ENCODE measurements at regions not wholly inside any gene's neighbourhood (a gene's known extent, or its start where the extent isn't known, plus 50 kb on each side); places are given as distances from the start of the nearest gene placed in this dataset.

DNA sequence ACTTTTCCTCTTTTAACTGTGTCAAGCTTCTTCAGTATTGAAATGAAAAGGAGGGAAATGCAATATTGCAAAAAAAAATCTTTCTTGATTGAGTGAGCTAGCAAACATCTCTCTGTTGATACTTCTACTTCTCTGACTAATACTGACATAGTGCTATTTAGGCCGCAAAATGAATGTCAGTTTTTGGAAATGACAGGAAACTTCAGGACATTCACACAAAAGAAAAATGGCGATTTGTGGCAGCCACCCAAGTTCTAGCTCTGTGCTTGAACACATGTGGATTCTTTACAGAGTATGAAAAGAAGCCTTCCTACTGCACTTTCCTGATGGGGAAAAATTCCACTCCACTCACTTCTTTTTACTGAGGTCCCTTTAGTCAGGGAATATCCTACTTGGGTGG lies 486.8 kb upstream of the ALCAM start:
- no peak overlapping the region for H3K4me3 ChIP-seq (replicated peaks; ENCODE audit: insufficient read depth, low read length)
- TF ChIP-seq REST (IDR thresholded peaks at IDR 0.05; ENCODE audit: insufficient replicate concordance, low read depth) (no peak), CTCF (IDR thresholded peaks at IDR 0.05; ENCODE audit: insufficient read depth, low read length) (no peak), POLR2AphosphoS5 (IDR thresholded peaks at IDR 0.05; ENCODE audit: low read depth) (no peak), SPI1 (IDR thresholded peaks at IDR 0.05; ENCODE audit: borderline replicate concordance, low read depth) (no peak), GABPA (IDR thresholded peaks at IDR 0.05; ENCODE audit: low read depth) (no peak)
- H3K27ac ChIP-seq (replicated peaks) = no peak overlapping the region
- no peaks in the 10 kb centered on the region for H3K27me3 ChIP-seq (ENCODE audit: insufficient read depth, poor library complexity, severe bottlenecking)
- DNase-seq (ENCODE audit: low read depth in 1 of 2, low spot score in 1 of 2) = no peak

DNA sequence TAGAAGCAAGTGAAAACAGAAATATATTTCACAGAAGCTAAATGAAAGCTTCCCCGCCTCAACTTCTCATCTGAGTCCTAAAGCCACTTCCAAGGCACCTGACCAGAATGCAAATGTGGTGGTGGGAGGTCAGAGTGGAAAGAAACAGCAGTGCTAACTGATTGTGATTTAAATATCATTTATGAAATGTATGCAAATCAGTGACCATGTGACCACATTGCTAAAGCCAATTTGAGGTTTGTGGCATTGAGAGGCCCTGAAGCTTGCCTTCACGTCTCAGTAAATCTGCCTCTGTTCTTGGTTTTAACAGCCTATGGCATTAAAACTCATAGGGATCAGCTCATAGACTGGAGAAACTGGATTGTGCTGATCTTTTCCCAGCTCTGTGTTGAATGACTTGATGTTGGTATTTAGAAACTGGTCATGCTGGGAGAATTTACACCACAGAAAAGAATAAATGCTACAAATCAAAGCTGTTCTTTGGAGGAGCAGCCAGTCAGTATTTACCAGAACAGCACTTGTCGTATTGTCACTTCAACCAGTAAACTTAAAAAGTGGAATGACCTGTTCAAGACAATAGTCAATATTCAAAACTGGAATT lies 481.4 kb upstream of the ALCAM start:
- Histone ChIP-seq H3K4me3 (replicated peaks; ENCODE audit: insufficient read depth, low read length) (no peak overlapping the region), H3K27ac (replicated peaks) (no peak overlapping the region), H3K27me3 (ENCODE audit: insufficient read depth, poor library complexity, severe bottlenecking) (no peaks in the 10 kb centered on the region)
- TF ChIP-seq POLR2AphosphoS5 (IDR thresholded peaks at IDR 0.05; ENCODE audit: low read depth) = no peak
- no peak for DNase-seq (ENCODE audit: low read depth in 1 of 2, low spot score in 1 of 2)

DNA sequence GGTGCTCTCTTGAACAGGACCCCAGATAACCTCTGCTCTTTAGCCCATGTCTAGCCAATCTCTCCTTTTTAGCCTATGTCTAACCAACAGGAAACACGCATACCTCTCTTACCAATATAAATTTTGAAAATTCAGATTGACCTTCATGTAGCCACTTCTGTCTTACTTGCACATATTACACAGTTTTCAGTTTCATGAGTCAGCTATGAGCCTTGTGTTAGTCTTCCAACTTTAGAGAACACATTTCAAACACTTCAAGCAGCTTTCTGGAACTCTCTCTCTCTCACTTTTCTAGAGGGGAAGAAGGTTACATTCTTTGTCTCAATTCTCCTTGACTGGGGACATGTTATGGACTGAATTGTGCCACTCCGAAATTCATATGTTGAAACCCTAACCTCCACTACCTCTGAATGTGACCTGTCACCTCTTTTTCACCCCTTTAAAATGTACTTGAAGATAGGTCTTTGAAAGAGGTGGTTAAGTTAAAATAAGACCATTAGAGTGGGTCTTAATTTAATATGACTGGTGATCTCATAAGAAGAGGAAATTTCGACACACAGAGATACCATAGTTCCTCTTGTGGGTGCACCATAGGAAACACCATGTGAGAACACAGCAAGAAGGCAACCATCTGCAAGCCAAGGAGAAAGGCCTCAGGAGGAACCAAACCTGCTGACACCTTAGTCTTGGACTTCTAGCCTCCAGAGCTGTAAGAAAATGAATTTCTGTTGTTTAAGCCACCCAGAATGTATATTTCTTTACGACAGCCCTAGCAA lies 480.3 kb upstream of the ALCAM start:
- peak; percentile 85 to 86 for DNase-seq (ENCODE audit: low read depth in 1 of 2, low spot score in 1 of 2)
- TF ChIP-seq REST (IDR thresholded peaks at IDR 0.05; ENCODE audit: insufficient replicate concordance, low read depth) (no peak), GABPA (IDR thresholded peaks at IDR 0.05; ENCODE audit: low read depth) (no peak)
- H3K27ac ChIP-seq (replicated peaks) = peak overlapping the region; percentile 86

DNA sequence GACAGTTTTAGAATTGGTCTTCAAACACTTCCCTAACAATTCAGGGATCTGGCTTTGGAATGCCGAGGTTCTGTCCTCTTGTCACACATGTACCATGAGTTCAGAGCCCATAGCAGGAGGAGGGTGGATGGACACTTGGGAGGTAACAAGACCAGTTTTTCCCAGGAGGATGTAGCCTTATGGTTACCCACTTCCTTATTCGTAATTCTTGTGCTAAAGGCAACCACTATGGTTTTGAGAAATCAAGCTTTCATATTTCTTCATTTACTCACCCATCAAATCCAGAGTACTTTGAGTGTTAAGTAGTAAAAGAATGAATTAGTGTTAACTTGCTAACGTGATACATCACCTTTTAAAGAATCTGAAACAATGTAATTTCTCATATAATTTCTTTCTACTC lies 479.6 kb upstream of the ALCAM start:
- DNase-seq (ENCODE audit: low read depth in 1 of 2, low spot score in 1 of 2) = peak; percentile 40 to 46
- H3K4me3 ChIP-seq (replicated peaks; ENCODE audit: insufficient read depth, low read length) = no peak overlapping the region
- H3K27ac ChIP-seq (replicated peaks) = peak overlapping the region; percentile 86
- no peaks in the 10 kb centered on the region for H3K27me3 ChIP-seq (ENCODE audit: insufficient read depth, poor library complexity, severe bottlenecking)
- TF ChIP-seq SPI1 (IDR thresholded peaks at IDR 0.05; ENCODE audit: borderline replicate concordance, low read depth) = peak; percentile 76
- TF ChIP-seq CTCF (IDR thresholded peaks at IDR 0.05; ENCODE audit: insufficient read depth, low read length) = no peak
- TF ChIP-seq POLR2AphosphoS5 (IDR thresholded peaks at IDR 0.05; ENCODE audit: low read depth) = no peak
- TF ChIP-seq REST (IDR thresholded peaks at IDR 0.05; ENCODE audit: insufficient replicate concordance, low read depth) = no peak
- TF ChIP-seq GABPA (IDR thresholded peaks at IDR 0.05; ENCODE audit: low read depth) = no peak

More for the DNA sequence above, 480.3 kb upstream of the ALCAM start:
- Histone ChIP-seq H3K4me3 (replicated peaks; ENCODE audit: insufficient read depth, low read length) (no peak overlapping the region), H3K27me3 (ENCODE audit: insufficient read depth, poor library complexity, severe bottlenecking) (no peaks in the 10 kb centered on the region)

Measured in HL-60 (cell line).